H4 (cell line): ENCODE measurements at regions not wholly inside any gene's neighbourhood (a gene's known extent, or its start where the extent isn't known, plus 50 kb on each side); places are given as distances from the start of the nearest gene placed in this dataset.

ENCODE experiments used
- DNase-seq: peaks from one replicate; pipeline ENCODE4 v3.0.0-alpha.2; 2015; ENCODE audit warnings: low spot score

- no peak for DNase-seq
These were observed 605.7 kb upstream of the DPP6 start for GRCh38 chr7:153446490-153446889.

DNA sequence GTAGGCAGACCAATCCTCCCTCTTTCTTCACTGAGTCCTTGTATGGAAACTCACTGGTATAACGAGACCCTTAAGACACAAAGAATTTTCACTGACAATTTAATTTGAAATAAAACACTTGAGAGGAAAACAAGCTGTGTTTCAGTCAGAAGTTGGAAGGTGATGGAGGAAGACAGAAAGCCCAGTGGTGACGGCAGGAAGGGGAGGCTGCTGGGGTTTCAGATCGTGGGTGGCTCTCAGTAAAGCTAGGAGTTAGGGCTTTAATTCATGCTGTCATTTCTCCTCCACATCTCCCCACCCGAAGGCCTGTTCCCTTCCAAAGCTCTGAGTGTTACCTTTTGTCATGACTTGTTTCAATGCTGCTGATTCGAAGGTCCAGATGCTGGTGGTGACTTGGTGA is 605.2 kb upstream of the DPP6 start:
- no peak for DNase-seq

DNA sequence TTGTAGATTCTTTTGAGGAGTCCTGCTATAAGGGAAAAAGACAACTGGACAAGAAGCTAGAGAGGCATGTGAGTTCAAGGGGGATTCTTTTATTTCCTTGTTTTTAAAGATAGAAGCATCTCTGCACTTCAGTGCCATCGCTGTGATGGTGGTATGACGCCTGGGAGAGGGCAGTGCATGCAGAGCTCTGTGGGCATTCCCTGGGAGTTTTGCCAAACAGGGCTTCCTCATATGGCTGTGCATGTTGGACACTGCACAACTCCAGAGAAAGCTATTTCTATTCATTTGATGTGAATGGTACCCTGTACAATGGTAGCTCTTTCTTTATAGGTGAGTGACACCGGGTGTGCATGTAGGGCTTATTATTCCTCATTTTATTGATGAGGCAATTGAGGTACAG is 599.5 kb upstream of the DPP6 start:
- no peak for DNase-seq

DNA sequence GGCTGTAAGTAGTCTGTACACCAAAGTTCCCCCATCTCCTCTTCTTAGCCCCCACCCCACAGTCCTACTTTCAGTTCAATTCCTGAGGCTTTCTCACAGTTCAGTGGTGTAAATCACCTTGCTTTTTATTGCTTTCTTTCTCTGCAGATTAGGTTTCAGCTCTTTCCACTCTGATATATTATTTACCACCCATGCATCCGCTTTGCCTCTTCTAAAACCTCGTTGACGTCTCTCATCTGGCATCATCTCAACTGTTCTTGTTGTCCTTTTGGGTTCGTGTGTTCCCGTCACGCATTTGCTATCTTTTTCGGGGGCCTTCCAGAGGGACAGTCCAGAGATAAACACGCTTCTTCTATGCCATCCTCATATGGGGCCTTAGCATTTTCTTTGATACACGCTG is 597.9 kb upstream of the DPP6 start:
- DNase-seq = no peak

DNA sequence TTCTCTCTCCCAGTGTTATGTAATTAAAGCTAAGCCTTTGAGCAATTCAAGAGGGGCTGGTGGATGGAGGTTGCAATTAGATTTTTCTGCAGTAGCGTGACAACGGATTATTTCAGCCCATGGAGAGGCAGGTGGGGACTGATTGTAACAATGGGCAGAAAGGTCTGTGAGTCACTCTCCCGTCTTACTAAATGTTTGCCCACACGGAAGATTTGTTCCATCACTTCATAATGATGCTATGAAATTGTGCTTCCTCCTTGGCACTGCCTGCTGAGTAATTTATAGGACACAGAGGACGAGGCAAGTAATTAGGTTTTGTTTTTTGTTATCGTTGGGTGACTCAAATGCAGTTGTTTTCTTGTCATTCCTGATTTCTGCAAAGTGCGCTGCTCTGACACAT is 594.5 kb upstream of the DPP6 start:
- DNase-seq = no peak

DNA sequence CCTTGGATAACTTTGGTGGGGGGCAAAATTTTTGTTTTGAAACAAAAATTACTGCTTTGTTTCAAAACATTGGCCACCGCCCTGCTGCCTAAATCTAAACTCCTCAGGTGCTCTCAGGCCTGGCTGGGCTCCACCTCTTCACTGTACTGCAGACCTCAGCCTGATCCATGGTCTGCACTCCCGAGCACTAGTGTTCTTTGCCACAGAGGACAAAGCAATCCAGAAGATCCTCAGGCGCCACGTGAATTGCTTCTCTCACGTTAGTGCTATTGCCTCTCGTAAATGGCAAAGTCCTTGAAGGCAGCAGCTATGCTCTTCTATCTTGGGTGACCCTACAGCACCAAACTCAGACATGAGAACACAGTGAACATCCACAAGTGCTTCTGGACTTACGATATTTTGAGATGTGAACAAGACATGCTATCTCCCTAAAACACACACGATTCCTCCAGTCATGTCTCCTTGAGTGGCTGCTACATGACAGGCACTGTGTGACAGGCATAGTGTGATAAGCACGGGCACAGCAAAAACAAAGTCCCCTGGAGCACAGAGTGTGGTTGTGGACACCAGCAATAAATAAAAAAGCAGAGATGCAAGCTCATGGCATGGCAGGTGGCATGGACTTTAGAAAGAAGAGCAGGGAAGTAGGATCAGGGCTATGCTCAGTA is 582.1 kb upstream of the DPP6 start:
- DNase-seq = no peak

DNA sequence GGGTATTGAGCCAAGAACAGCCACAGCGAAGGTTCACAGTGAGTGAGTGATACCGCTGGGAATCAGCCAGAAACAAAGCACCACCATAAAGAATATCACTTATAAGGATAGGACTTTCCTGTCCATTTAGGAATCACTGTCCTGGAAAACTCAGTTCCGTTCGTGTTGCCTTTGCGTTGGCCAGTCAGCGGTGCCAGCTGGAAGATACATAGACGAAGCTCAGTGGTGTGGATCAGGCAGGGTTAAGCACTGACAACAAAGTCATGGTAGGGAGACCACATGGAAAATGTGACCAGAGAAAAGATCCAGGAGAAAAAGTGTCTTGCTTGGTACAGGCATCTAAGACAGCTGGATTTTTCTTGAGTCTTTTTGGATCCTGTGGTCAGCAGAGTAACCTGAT is 579.7 kb upstream of the DPP6 start:
- DNase-seq = no peak

DNA sequence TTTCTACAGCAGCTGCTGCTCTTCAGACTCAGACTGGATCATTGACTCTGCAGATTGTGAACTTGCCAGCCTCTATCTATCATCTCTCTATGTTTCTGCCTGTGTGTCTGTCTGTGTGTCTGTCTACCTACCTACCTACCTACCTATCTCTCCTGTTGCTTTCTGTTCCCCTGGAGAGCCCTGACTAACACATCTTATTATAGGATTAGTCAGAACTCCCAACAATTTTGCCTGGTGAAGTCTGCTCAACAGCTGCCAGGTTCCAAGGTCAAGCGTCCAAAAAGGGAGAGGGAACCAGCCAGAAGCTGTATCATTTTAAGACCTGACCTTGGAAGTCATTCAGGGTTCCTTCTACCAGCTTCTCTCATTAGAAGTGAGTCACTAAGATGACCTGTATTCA is 579.0 kb upstream of the DPP6 start:
- DNase-seq = no peak

- no peak for DNase-seq
These were observed 577.0 kb upstream of the DPP6 start for GRCh38 chr7:153475239-153475638.

GRCh38 chr7:153476166-153476565 is 576.0 kb upstream of the DPP6 start:
- DNase-seq = no peak

GRCh38 chr7:153496257-153496656 is 555.9 kb upstream of the DPP6 start:
- DNase-seq = no peak

DNA sequence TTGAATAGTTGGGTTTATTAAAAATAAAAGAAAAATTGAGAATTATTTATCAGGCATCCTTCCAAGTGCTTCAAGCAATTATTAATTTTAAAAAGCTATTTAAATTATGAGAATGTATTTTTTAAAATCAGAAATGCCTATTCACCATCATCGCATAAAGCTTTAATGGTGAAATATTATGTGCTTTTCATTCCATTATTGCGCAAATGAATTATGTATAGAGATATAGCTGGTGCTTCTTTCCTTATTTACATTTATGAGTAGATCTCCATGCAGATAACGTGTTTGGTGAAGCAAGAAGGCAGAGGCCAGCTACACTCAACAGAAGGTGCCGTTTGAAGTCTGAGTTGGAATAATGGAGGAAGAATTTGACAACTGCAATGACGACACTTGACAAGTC is 549.1 kb upstream of the DPP6 start:
- no peak for DNase-seq

DNA sequence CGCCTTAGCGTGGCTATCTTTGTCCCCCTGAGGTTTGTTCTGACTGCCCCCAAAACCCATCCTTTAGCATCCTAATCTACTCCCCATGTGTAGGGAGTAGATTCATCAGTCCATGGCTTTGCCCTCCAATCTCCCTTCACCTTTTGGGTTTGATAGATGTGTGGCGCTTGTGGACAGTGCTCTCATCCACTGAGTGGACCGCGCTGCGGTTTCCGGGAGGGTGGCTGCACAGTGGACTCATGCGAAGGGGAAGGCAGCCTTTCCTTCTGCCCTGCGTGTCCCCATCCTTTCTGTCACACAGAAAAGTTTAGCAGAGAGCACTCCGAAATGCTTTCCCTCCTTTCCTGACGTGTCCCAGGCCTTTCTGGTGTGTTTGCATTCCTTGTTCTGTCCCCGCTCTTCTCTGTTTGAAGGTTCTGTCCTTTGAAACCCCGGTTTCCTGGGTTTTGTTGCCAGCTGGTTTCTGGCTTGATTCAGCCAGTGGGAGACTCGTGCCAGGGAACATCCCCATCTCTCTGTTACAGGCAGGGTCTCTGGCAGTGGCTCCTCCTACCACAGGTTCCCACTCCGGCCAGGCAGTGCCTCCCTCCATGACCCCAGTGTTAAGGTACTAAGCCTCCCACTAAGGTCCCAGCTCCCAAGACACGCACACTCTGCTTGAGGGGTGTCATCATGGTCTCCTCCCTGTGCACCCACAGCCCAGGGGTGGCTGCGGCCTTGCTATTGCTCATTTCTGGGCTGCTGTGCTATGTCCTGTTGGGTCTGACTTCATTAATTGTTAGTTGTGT is 547.7 kb upstream of the DPP6 start:
- no peak for DNase-seq

DNA sequence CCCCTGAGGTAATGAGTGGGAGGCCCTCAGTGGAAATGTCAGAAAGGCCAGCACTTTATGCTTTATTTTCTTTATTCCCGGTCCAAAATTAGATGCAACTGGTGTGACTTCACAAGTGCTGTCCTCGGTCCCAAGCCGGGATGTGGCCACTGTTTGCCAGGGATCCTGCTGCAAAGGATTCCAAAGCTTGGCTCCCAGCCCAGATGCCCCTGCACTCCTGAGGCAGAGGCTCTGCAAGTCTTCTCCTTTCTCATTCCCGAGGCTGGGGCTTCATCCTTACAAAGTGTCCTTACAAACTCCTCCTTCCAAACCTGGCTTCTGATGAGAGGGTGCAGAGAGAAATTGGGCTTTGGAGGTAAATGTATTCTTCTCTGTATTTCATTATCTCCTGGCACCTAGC is 544.3 kb upstream of the DPP6 start:
- no peak for DNase-seq

DNA sequence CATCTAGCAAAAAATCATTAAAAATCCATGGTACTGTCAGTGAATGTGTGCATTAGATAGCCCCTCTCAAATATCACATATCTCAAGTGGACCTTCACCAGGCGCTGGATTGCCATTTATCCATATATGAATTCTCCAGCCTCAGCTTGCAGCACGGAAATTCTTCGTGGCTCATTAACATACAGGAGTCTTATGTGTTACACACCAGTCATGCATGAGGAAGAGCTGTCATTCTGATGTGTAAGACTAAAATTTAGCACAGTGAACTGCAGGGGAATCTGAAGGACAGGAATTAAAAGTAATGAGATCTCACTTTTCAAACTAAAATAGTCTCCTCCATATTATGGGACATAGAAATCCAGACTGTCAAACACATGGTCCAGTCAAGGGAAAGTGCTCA is 542.4 kb upstream of the DPP6 start:
- no peak for DNase-seq

DNA sequence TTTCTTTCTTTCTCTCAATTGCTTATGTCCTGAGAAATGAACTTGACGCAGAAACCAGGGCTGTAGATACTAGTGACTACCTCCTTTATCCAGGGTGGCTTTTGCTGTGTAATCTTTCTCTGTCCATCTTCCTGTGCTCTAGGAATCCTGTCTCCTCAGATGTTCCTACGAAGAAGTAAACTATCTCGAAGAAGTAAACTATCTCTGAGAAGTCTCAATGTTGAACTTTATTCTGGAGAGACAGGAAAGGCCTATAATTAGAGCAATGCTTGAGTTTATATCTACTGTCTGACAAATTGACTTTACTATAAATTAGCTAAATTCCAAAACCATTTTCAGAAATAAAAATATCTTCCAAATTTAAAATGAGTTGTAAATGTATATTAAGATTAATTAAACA is 541.5 kb upstream of the DPP6 start:
- no peak for DNase-seq

GRCh38 chr7:153514032-153514431 is 538.2 kb upstream of the DPP6 start:
- no peak for DNase-seq

DNA sequence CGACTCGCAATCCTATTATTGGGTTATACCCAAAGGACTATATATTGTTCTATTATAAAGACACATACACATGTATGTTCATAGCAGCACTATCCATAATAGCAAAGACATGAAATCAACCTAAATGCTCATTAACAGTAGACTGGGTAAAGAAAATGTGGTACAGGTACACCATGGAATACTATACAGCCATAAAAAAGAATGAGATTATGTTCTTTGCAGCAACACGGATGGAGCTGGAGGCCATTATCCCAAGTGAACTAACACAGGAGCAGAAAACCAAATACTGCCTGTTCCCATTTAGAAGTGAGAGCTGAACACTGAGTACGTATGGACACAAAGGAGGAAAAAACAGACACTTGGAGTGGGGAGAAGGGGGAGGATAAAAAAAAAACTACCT is 536.8 kb upstream of the DPP6 start:
- no peak for DNase-seq

DNA sequence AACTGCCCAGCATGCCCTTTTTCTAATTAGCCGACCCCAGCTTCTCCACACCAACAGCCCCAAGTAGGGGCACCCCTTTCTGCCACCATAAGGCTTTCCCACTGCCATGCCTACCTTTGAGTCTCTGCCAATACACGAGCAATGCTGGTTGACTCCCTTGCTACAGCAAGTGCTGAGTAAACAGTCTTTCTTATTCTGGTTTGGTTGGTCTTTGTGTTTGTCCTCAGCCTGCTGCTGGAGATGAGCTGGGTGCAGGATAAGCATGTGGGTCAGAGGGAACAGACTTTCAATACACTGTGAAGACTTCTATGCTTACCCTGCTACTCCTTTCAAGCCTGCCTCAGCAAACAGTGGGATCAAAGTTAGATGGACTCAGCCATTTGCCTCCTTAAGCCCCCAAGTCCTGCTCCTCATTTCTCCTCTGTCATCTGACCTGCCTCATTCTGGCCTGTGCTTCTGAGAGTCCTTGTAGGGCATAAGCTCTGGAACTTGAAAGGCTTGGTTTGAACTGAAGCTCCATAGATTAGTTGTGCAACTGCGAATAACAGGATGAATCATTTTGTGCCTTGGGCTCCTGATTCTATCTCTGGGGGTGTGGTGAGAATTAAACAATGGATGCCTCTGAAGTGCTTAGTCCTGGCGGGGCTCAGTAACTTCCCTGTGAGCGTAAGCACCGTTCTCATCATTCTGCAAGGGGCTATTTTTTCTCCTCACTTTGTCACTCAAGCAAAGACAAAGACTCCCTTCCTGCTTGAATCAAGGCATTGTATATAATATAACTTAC is 533.8 kb upstream of the DPP6 start:
- DNase-seq = no peak

GRCh38 chr7:153521370-153521769 is 530.8 kb upstream of the DPP6 start:
- DNase-seq = no peak

- DNase-seq = no peak
These were observed 529.9 kb upstream of the DPP6 start for GRCh38 chr7:153522261-153522660.

DNA sequence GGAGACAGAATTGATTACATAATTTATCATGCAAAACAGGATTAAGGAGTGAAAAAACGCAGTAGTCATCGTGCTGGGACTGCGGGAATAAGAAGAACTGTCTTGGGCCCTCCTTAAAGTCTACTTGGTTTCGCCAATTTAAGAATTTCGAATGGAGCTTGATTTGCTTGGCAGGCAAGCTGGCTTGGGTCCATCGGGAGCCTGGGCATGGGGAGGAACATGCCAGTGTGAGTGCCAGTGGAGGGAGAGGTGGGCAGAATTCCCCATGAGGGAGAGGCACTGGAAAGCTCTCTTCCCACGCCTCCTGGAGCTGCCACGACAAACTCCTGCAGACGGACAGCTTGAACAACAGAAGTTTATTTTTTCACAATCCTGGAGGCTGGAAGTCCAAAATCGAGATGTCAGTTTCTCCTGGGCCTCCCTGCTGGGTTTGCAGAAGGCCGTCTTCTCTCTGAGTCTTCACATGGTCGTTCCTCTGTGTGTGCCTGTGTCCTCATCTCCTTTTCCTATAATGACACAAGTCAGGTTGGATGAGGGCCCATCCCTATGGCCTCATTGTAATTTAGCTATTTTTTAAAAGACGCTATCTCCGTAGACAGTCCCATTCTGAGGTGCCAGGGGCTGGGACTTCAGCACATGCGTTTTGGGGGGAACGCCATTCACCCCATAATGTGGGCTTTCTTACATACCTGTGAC is 528.7 kb upstream of the DPP6 start:
- no peak for DNase-seq
